ENCODE measurements at regions not wholly inside any gene's neighbourhood (a gene's known extent, or its start where the extent isn't known, plus 50 kb on each side); places are given as distances from the start of the nearest gene placed in this dataset.
"Not testable (repeated sequence)": the region's sequence is repeated elsewhere in the genome, so short reads cannot be mapped to it uniquely, and the experiment has no call there.

GRCh38 chr12:131659976-131660375, 50.9 kb upstream of the SFSWAP start:
- H4K8ac ChIP-seq (ENCODE audit: extremely low read depth, insufficient read depth, low read length); H3K14ac ChIP-seq (ENCODE audit: insufficient read length); FAIRE-seq; H2BK15ac ChIP-seq (ENCODE audit: low read length); H3K18ac ChIP-seq (ENCODE audit: extremely low read depth, low read length); H3K4me1 ChIP-seq (replicated peaks in 1 of 4; ENCODE audit: control insufficient read depth in 3 of 4, insufficient read depth in 4 of 4, low read length in 3 of 4); H3K9ac ChIP-seq (replicated peaks in 1 of 4; ENCODE audit: extremely low read depth in 1 of 4, low read depth in 3 of 4, low read length in 3 of 4); H3K4me3 ChIP-seq (ENCODE audit: extremely low read depth in 1 of 4, insufficient read depth in 2 of 4, low read depth in 3 of 4, low read length in 4 of 4); H3K36me3 ChIP-seq (ENCODE audit: control insufficient read depth in 2 of 4, insufficient read depth in 4 of 4, low read length in 3 of 4); H3K79me2 ChIP-seq (ENCODE audit: control insufficient read depth in 1 of 2, insufficient read depth in 2 of 2, low read length in 2 of 2); H3K9me3 ChIP-seq (ENCODE audit: insufficient read depth in 2 of 2, low read depth in 1 of 2, low read length in 1 of 2); H3K23ac ChIP-seq (ENCODE audit: insufficient read length); POLR2A ChIA-PET (ENCODE audit: partially characterized antibody); H4K91ac ChIP-seq (replicated peaks; ENCODE audit: insufficient read length, low read length); H2AFZ ChIP-seq (ENCODE audit: low read length); H3K27me3 ChIP-seq (replicated peaks in 1 of 4; ENCODE audit: control insufficient read depth in 3 of 4, extremely low read depth in 1 of 4, insufficient read depth in 3 of 4, low read length in 3 of 4); H3K56ac ChIP-seq (replicated peaks; ENCODE audit: insufficient read length, low read depth, low read length); H3K79me1 ChIP-seq (ENCODE audit: low read depth, low read length); H2AK5ac ChIP-seq (ENCODE audit: low read depth, low read length); H3K4ac ChIP-seq (replicated peaks; ENCODE audit: insufficient read length, low read depth, low read length); H4K20me1 ChIP-seq (replicated peaks in 1 of 2; ENCODE audit: control insufficient read depth in 1 of 2, insufficient read depth in 2 of 2, low read length in 2 of 2); H2BK20ac ChIP-seq (ENCODE audit: low read length); CTCF ChIA-PET (ENCODE audit: partially characterized antibody); H2BK5ac ChIP-seq (ENCODE audit: low read depth, low read length); H3K23me2 ChIP-seq (ENCODE audit: low read depth, low read length); H3K27ac ChIP-seq (ENCODE audit: low read depth, low read length); DNase-seq (ENCODE audit: low read depth in 1 of 2, low spot score in 2 of 2); H3K4me2 ChIP-seq (ENCODE audit: insufficient read depth in 1 of 2, low read depth in 2 of 2, low read length in 2 of 2); H4K5ac ChIP-seq (ENCODE audit: insufficient read length, low read depth, low read length); H2BK12ac ChIP-seq (ENCODE audit: low read depth, low read length); H2BK120ac ChIP-seq (replicated peaks; ENCODE audit: low read depth, low read length): not testable (repeated sequence)
- WGBS, 2 experiments (ENCODE audit: extremely low coverage in 1 of 2, insufficient coverage in 1 of 2, insufficient read length in 1 of 2, insufficient replicate concordance in 2 of 2, low coverage in 1 of 2, low lambda C conversion rate in 2 of 2, missing lambda C conversion rate in 1 of 2): 86% methylated on average over 7 of the region's 7 CpGs; no CpG with 5 or more reads in 1 of the 2 experiments

GRCh38 chr12:131660401-131660800, 50.5 kb upstream of the SFSWAP start:
- H3K36me3 ChIP-seq (ENCODE audit: control insufficient read depth in 2 of 4, insufficient read depth in 4 of 4, low read length in 3 of 4); H3K4ac ChIP-seq (replicated peaks; ENCODE audit: insufficient read length, low read depth, low read length); H3K4me1 ChIP-seq (replicated peaks in 1 of 4; ENCODE audit: control insufficient read depth in 3 of 4, insufficient read depth in 4 of 4, low read length in 3 of 4); H4K5ac ChIP-seq (ENCODE audit: insufficient read length, low read depth, low read length); H2AK5ac ChIP-seq (ENCODE audit: low read depth, low read length); CTCF ChIA-PET (ENCODE audit: partially characterized antibody); H4K20me1 ChIP-seq (replicated peaks in 1 of 2; ENCODE audit: control insufficient read depth in 1 of 2, insufficient read depth in 2 of 2, low read length in 2 of 2); H3K27ac ChIP-seq (ENCODE audit: low read depth, low read length); H2BK120ac ChIP-seq (replicated peaks; ENCODE audit: low read depth, low read length); H4K91ac ChIP-seq (replicated peaks; ENCODE audit: insufficient read length, low read length); H4K8ac ChIP-seq (ENCODE audit: extremely low read depth, insufficient read depth, low read length); POLR2A ChIA-PET (ENCODE audit: partially characterized antibody); H3K18ac ChIP-seq (ENCODE audit: extremely low read depth, low read length); H2BK5ac ChIP-seq (ENCODE audit: low read depth, low read length); H3K9me3 ChIP-seq (ENCODE audit: insufficient read depth in 2 of 2, low read depth in 1 of 2, low read length in 1 of 2); H2BK15ac ChIP-seq (ENCODE audit: low read length); H3K4me3 ChIP-seq (ENCODE audit: extremely low read depth in 1 of 4, insufficient read depth in 2 of 4, low read depth in 3 of 4, low read length in 4 of 4); H3K23ac ChIP-seq (ENCODE audit: insufficient read length); H3K9ac ChIP-seq (replicated peaks in 1 of 4; ENCODE audit: extremely low read depth in 1 of 4, low read depth in 3 of 4, low read length in 3 of 4); H3K23me2 ChIP-seq (ENCODE audit: low read depth, low read length); H3K4me2 ChIP-seq (ENCODE audit: insufficient read depth in 1 of 2, low read depth in 2 of 2, low read length in 2 of 2); H2AFZ ChIP-seq (ENCODE audit: low read length); H3K79me1 ChIP-seq (ENCODE audit: low read depth, low read length); H2BK20ac ChIP-seq (ENCODE audit: low read length); H3K27me3 ChIP-seq (replicated peaks in 1 of 4; ENCODE audit: control insufficient read depth in 3 of 4, extremely low read depth in 1 of 4, insufficient read depth in 3 of 4, low read length in 3 of 4); DNase-seq (ENCODE audit: low read depth in 1 of 2, low spot score in 2 of 2); H2BK12ac ChIP-seq (ENCODE audit: low read depth, low read length); H3K14ac ChIP-seq (ENCODE audit: insufficient read length); H3K79me2 ChIP-seq (ENCODE audit: control insufficient read depth in 1 of 2, insufficient read depth in 2 of 2, low read length in 2 of 2); FAIRE-seq; H3K56ac ChIP-seq (replicated peaks; ENCODE audit: insufficient read length, low read depth, low read length): not testable (repeated sequence)
- 90% methylated on average over 10 of the region's 12 CpGs; no CpG with 5 or more reads in 1 of the 2 experiments for WGBS, 2 experiments (ENCODE audit: extremely low coverage in 1 of 2, insufficient coverage in 1 of 2, insufficient read length in 1 of 2, insufficient replicate concordance in 2 of 2, low coverage in 1 of 2, low lambda C conversion rate in 2 of 2, missing lambda C conversion rate in 1 of 2)

Data from H1 (cell line).